Ishikawa (cell line): ENCODE measurements at regions not wholly inside any gene's neighbourhood (a gene's known extent, or its start where the extent isn't known, plus 50 kb on each side); places are given as distances from the start of the nearest gene placed in this dataset.

Experiments used
- CEBPB ChIP-seq: IDR thresholded peaks from 2 replicates; pipeline ENCODE4 v1.6.1; 2012
- CREB1 ChIP-seq: IDR thresholded peaks from 2 replicates; pipeline ENCODE4 v1.6.1; 2012; ENCODE audit warnings: low read depth
- EP300 ChIP-seq: IDR thresholded peaks from 2 replicates; pipeline ENCODE4 v1.6.1; 2012; ENCODE audit warnings: borderline replicate concordance
- NFIC ChIP-seq: IDR thresholded peaks from 2 replicates; pipeline ENCODE4 v1.6.1; 2012
- TAF1 ChIP-seq: IDR thresholded peaks from 2 replicates; pipeline ENCODE4 v1.6.1; 2012; ENCODE audit warnings: low read depth, mild to moderate bottlenecking
- TCF12 ChIP-seq: IDR thresholded peaks from 2 replicates; pipeline ENCODE4 v1.6.1; 2012; ENCODE audit warnings: low read depth
- YY1 ChIP-seq: IDR thresholded peaks from 2 replicates; pipeline ENCODE4 v1.6.1; 2012; ENCODE audit warnings: low read depth
- ZBTB7A ChIP-seq: IDR thresholded peaks from 2 replicates; pipeline ENCODE4 v1.6.1; 2012; ENCODE audit warnings: low read depth
- TF ChIP-seq, protein P1 (sequence below): IDR thresholded peaks from 2 replicates; pipeline ENCODE4 v1.6.1; 2012

GRCh38 chr18:78526275-78526674 is 453.3 kb upstream of the SALL3 start:
- no peak for TF ChIP-seq TAF1
- no peak for TF ChIP-seq NFIC
- TF ChIP-seq CREB1 = no peak
- no peak for TF ChIP-seq EP300
- TF ChIP-seq YY1 = no peak
- TF ChIP-seq TCF12 = no peak
- no peak for TF ChIP-seq ZBTB7A
- TF ChIP-seq CEBPB = no peak
- TF ChIP-seq, protein P1, sequence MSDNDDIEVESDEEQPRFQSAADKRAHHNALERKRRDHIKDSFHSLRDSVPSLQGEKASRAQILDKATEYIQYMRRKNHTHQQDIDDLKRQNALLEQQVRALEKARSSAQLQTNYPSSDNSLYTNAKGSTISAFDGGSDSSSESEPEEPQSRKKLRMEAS = no peak
